NCI-H146 (cell line): ENCODE measurements at regions not wholly inside any gene's neighbourhood (a gene's known extent, or its start where the extent isn't known, plus 50 kb on each side); places are given as distances from the start of the nearest gene placed in this dataset.
"Not testable (repeated sequence)": the region's sequence is repeated elsewhere in the genome, so short reads cannot be mapped to it uniquely, and the experiment has no call there.

Experiments
- DNase-seq: peaks from one replicate; lab custom pipeline; 2025; lab: John Stamatoyannopoulos, UW

- no peak for DNase-seq
Measured at GRCh38 chr9:81071108-81071507, 618.2 kb downstream of the TLE1 start.

- DNase-seq = no peak
Measured at GRCh38 chr9:81070689-81071088, 618.7 kb downstream of the TLE1 start.

- DNase-seq = no peak
Measured at GRCh38 chr9:81069923-81070322, 619.4 kb downstream of the TLE1 start.

DNA sequence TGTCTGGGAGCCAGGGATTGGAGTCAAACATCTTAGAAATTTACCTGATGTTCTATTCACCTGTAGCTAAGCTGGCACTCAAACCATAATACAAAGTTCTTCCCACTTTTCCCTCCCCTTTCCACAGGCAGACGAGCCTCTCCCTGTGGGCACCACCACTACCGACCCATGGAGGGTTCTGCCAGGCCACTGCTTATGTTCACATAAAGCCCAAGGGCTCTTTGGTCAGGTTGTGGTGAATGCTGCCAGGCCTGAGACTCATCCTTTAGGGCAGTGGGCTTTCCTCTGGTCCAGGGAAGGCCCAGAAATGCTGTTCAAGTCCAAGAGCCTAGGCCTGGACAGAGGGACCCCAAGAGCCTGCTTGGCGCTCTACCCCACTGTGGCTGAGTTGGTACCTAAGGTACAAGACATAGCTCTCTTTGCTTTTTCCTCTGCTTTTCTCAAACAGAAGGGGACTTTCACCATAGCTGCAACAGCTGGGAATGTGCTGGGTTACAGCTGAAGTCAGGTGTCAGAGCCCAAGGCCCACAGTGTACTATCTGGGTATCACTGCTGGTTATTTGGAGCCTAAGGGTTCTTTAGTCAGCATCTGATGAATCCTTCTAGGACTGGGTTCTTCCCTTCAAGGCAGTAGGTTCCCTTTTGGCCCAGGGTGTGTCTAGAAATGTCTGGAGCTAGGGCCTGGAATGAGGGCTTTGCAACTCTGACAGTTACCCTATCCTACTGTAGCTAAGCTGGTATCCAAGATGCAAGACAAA is 620.1 kb downstream of the TLE1 start:
- DNase-seq = no peak

- DNase-seq = not testable (repeated sequence)
Measured at GRCh38 chr9:81062995-81063394, 626.4 kb downstream of the TLE1 start.

DNA sequence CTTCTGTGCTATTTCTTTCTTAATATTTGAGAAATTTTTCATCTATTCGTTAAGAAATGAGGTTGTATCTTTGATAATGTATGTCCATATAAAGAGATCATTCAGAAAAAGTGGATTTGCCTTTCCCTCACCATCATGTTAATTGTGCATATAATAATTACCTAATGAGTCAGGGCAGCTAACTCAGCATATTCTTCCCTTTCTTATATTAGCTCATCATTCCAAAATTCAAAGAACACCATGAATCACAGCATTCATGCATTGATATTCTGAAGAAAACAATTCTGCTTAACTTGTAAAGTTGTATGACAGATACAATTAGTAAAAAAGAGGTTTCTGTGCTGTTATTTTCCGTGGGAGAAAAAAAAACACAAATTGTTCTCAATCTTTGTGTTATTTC is 630.6 kb downstream of the TLE1 start:
- no peak for DNase-seq

DNA sequence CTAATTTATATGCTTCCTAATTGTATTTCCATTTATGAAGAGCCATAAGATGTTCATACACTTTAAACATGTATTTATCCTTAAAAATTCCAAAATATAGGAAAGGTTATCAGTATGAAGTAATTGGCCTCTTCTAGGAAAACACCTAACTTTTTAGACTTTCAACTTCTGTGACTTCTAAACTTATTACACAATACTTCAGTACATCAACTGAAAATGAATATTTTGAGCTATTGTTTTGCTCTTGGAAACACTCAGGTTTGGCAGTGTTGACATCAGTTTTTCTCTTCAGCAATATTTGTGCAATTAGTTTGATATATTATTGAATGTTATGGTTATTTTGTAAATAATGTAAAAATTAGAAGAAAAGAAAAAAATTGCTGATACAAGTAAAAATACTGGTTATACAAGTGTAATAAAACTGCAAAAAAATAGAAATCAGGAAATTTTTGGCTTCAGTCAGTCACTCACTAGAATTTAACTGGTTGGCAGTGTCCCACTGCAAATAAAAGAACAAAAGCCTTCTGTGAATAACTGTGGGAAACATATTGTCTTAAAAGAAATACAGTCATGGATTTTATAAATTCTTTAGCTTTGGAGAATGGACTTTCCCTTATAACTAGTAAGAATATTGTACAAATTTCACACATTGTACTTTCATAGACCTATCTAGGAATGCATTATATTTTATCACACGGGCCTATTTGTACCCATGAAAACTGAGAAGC is 635.9 kb downstream of the TLE1 start:
- DNase-seq = no peak

DNA sequence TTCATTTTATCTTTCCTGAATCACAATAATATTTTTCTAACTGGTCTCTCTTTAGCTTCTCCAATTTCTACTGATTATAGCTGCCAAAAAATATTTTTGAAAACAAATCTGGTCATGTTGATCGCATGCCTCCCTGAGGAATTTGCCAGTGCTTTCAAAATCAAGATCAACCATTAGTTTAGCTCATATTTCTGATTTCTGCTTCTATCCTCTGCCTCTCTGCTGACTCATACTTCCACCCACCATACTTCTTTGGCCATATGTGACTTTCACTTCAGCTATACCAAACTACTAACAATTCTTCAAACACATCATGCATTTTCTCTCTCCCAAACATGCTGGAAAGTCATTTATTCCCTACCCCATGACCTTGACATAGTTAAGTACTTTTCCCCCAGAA is 636.5 kb downstream of the TLE1 start:
- DNase-seq = no peak

GRCh38 chr9:81047280-81047679 is 642.1 kb downstream of the TLE1 start:
- no peak for DNase-seq

- no peak for DNase-seq
Measured at GRCh38 chr9:81045658-81046057, 643.7 kb downstream of the TLE1 start.

DNA sequence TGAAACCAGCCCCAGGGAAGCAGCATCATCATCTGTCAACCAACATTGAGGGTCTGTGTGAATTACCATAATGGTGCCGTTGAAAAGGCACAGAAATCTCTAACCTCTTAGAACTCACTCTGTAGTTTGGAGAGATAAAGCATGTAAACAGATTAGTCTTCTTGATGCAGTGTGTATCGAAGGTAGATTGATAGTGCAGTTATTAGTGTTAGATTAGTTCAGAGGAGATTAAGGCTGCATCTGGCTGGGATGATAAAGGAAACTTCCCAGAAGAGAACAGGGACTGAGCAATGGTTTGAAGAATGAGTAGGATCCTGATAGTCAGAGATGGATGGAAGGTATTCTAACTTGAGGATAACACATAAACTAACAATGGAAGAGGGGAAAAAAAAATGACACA is 651.5 kb downstream of the TLE1 start:
- no peak for DNase-seq

- DNase-seq = no peak
Measured at GRCh38 chr9:81035601-81036000, 653.7 kb downstream of the TLE1 start.

GRCh38 chr9:81035171-81035570 is 654.2 kb downstream of the TLE1 start:
- DNase-seq = no peak

- no peak for DNase-seq
Measured at GRCh38 chr9:81032831-81033230, 656.5 kb downstream of the TLE1 start.

DNA sequence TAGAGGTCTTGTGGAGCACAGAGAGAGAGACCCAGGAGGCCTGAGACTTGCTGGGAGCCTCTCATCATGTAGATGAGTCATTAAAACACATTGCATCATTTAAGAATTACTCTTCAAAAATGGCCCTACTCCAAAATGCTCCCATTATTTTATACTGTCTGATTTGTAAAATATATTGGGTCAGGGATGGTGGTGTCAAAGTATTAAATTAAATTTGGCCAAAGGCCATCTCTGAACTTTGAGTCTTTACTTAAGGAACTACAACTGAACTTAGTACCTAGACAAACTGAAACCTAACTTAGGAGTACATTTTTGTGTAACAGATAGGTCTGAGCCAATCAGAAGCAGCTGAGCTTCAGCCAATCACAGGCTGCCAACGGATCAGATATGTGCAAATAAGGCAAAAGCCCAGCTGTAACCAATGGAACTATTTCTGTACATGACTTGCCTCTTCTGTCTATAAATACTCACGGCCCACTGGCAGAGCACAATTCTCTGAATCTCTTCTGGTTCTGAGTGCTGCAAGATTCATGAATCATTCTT is 657.2 kb downstream of the TLE1 start:
- DNase-seq = no peak

DNA sequence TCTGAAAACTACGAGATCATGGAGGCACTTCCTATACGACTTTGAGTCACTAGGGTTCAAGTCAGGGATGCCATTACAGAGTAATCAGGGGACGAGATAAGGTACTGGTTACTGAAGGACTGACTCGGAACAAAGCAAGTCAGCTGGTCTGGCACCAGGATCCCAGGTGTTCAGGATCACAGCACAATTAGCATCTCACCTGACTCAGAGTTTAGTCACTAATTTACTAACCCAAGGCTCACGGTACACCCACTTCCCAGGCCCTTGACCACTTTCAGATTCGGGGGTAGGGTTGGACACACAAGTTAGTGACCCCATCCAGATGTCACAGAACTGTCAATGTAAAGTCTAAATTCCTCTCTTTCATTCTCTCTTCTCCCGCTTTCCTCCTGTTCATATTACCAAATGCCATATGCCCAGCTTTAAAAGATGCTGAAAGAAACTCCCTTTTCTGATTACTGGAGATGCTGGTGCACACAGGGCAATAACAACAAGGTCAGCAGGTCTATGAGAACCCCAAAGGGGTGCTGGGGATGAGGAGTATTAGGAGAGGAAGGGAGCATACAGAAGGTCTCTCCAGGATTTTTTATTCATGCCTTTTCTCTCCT is 657.8 kb downstream of the TLE1 start:
- DNase-seq = no peak

DNA sequence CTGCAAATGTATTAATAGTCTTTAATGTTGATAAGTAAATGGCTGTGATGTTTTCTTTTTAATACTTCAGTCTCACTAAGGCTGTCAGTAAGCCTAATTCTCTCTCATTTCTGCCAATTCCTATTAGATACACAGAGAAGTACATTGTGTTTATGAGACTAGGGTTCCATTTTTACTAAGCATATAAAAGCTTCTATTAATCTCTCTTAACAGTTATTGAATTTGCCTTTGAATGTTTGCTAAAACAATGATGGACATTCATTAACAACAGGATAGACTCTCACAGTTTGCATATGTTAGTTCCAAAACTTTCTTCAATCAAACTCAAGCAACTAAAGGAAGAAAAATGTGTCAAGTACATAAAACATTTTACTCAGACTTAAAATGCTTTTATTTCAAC is 659.3 kb downstream of the TLE1 start:
- no peak for DNase-seq

DNA sequence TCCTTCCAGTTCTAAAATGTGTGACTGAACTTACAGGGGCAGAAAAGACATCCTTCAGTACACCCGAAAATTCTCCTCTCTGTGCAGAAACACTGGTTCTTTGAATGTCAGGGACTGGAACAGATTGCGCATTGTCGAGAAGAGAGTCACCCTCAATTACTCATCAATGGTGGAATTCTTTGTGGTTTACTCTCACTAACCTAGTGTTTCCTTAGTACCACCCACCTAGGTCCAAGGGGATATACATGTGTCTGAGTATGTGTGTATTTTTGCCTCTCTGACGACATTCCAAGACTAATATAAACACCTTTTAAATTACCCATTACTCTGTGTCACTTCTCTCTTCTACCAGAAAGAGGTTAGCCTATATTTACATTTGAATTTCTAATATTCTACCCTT is 660.8 kb downstream of the TLE1 start:
- DNase-seq = no peak

DNA sequence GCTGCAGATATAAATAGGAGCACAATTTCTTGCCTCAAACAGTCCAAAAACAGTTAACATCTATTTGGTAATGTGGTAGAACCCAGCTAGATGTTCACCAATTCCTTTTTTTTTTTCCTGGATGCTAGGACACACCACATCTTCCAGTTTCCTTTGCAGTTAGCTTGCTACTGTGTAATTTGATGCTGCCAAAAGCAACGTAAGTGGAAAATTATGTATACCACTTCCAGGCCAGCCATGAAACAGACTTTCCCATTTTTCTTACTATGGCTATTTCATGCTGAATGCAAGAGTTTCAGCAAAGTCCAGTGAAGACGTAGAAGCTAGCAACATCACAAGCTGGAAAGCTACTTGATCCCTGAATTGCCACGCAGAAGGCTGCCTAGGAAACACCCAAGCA is 667.2 kb downstream of the TLE1 start:
- no peak for DNase-seq

- DNase-seq = not testable (repeated sequence)
Measured at GRCh38 chr9:81014945-81015344, 674.4 kb downstream of the TLE1 start.

DNA sequence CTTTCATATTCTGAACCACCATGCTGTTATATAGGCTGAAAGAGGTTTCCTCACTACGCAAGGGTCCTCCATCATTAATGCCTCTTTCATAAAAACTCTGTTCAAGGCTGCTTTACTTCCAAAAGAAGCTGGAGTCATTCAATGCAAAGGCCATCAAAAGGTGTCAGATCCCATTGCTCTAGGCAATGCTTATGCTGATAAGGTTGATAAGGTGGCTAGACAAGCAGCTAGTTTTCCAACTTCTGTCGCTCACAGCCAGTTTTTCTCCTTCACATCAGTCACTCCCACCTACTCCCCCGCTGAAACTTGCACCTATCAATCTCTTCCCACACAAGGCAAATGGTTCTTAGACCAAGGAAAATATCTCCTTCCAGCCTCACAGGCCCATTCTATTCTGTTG is 676.2 kb downstream of the TLE1 start:
- DNase-seq = not testable (repeated sequence)

- no peak for DNase-seq
Measured at GRCh38 chr9:81002906-81003305, 686.4 kb downstream of the TLE1 start.

DNA sequence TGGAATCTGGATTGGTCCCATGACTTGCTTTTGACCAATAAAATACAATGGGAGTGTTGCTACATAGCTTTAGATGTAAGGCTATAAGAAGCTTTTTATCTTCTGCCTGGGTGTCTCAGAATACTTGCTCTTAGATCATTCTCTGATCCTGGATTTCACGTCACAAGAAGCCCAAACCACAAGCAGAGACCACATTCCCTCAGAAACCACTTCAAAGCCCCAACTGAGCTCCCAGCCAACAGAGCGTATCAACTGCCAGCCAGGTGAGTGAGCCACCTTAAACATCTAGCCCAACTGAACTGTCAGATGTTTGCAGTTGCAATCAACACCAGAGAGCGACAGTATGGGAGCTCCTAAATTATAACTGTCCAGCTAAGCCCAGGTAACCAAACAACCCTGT is 687.1 kb downstream of the TLE1 start:
- no peak for DNase-seq
